ENCODE measurements at regions not wholly inside any gene's neighbourhood (a gene's known extent, or its start where the extent isn't known, plus 50 kb on each side); places are given as distances from the start of the nearest gene placed in this dataset.

GRCh38 chr17:71057448-71057847 lies 888.1 kb downstream of the KCNJ2 start:
- Histone ChIP-seq H2AFZ (ENCODE audit: low read length) (no peak overlapping the region), H3K4me1 (ENCODE audit: insufficient read depth, low read length, severe bottlenecking) (no peaks in the 10 kb centered on the region)

DNA sequence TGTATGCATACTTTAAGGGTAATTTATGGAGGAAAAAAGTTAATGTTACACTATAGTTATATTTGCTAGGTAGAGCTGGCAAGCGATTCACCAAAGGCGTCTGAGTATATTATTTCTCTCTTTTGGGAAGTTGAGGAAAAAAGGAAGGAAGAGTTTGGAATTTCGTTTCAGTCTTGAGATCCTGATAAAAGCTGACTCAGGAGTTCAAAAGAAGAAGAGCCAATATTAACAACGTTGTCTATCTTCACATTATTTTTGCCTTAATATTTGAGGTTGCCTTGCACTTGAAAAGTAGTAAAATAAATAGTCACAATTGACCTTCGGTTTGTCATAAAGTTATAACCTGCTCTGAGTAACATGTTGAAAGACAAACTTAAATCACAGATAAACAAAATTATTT lies 888.6 kb downstream of the KCNJ2 start:
- Histone ChIP-seq H3K4me1 (ENCODE audit: insufficient read depth, low read length, severe bottlenecking) (no peaks in the 10 kb centered on the region), H3K4me3 (ENCODE audit: low read depth, low read length, poor library complexity, severe bottlenecking) (no peak overlapping the region), H3K79me2 (ENCODE audit: insufficient read depth, low read length) (no peaks in the 10 kb centered on the region), H3K36me3 (ENCODE audit: insufficient read depth, low read length) (no peaks in the 10 kb centered on the region), H3F3A (ENCODE audit: insufficient read depth, low read length) (no peaks in the 10 kb centered on the region), H3K27ac (ENCODE audit: low read depth, low read length, poor library complexity, severe bottlenecking) (no peak overlapping the region), H4K20me1 (ENCODE audit: insufficient read depth, low read length) (no peaks in the 10 kb centered on the region), H2AFZ (ENCODE audit: low read length) (no peak overlapping the region), H3K9me2 (ENCODE audit: low read depth, low read length) (no peaks in the 10 kb centered on the region), H3K9me3 (ENCODE audit: low read length) (no peaks in the 10 kb centered on the region), H3K4me2 (ENCODE audit: low read length) (no peak overlapping the region), H3K9ac (ENCODE audit: low read length) (no peak overlapping the region), H3K27me3 (ENCODE audit: insufficient read depth, low read length) (no peaks in the 10 kb centered on the region)
- no peak for TF ChIP-seq EZH2 (IDR thresholded peaks at IDR 0.05; ENCODE audit: borderline replicate concordance, low read length)
- TF ChIP-seq, protein P1, sequence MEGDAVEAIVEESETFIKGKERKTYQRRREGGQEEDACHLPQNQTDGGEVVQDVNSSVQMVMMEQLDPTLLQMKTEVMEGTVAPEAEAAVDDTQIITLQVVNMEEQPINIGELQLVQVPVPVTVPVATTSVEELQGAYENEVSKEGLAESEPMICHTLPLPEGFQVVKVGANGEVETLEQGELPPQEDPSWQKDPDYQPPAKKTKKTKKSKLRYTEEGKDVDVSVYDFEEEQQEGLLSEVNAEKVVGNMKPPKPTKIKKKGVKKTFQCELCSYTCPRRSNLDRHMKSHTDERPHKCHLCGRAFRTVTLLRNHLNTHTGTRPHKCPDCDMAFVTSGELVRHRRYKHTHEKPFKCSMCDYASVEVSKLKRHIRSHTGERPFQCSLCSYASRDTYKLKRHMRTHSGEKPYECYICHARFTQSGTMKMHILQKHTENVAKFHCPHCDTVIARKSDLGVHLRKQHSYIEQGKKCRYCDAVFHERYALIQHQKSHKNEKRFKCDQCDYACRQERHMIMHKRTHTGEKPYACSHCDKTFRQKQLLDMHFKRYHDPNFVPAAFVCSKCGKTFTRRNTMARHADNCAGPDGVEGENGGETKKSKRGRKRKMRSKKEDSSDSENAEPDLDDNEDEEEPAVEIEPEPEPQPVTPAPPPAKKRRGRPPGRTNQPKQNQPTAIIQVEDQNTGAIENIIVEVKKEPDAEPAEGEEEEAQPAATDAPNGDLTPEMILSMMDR (IDR thresholded peaks at IDR 0.05; ENCODE audit: low read length), result no peak

More at GRCh38 chr17:71057448-71057847, 888.1 kb downstream of the KCNJ2 start:
- H3K9me3 ChIP-seq (ENCODE audit: low read length), result no peaks in the 10 kb centered on the region
- H3K4me2 ChIP-seq (ENCODE audit: low read length), result no peak overlapping the region
- no peaks in the 10 kb centered on the region for H3F3A ChIP-seq (ENCODE audit: insufficient read depth, low read length)
- TF ChIP-seq, protein P1 (IDR thresholded peaks at IDR 0.05; ENCODE audit: low read length), result no peak
- TF ChIP-seq EZH2 (IDR thresholded peaks at IDR 0.05; ENCODE audit: borderline replicate concordance, low read length), result no peak
- no peaks in the 10 kb centered on the region for H4K20me1 ChIP-seq (ENCODE audit: insufficient read depth, low read length)
- H3K36me3 ChIP-seq (ENCODE audit: insufficient read depth, low read length), result no peaks in the 10 kb centered on the region
- no peak overlapping the region for H3K27ac ChIP-seq (ENCODE audit: low read depth, low read length, poor library complexity, severe bottlenecking)
- H3K79me2 ChIP-seq (ENCODE audit: insufficient read depth, low read length), result no peaks in the 10 kb centered on the region
- no peaks in the 10 kb centered on the region for H3K9me2 ChIP-seq (ENCODE audit: low read depth, low read length)
- H3K9ac ChIP-seq (ENCODE audit: low read length), result no peak overlapping the region
- H3K4me3 ChIP-seq (ENCODE audit: low read depth, low read length, poor library complexity, severe bottlenecking), result no peak overlapping the region
- no peaks in the 10 kb centered on the region for H3K27me3 ChIP-seq (ENCODE audit: insufficient read depth, low read length)

- H3K79me2 ChIP-seq (ENCODE audit: insufficient read depth, low read length), result no peaks in the 10 kb centered on the region
- TF ChIP-seq EZH2 (IDR thresholded peaks at IDR 0.05; ENCODE audit: borderline replicate concordance, low read length), result no peak
- TF ChIP-seq, protein P1 (IDR thresholded peaks at IDR 0.05; ENCODE audit: low read length), result no peak
- no peaks in the 10 kb centered on the region for H3K9me3 ChIP-seq (ENCODE audit: low read length)
- no peaks in the 10 kb centered on the region for H4K20me1 ChIP-seq (ENCODE audit: insufficient read depth, low read length)
- H3K4me3 ChIP-seq (ENCODE audit: low read depth, low read length, poor library complexity, severe bottlenecking), result no peak overlapping the region
- H3K4me2 ChIP-seq (ENCODE audit: low read length), result no peak overlapping the region
- no peak overlapping the region for H3K9ac ChIP-seq (ENCODE audit: low read length)
- H3F3A ChIP-seq (ENCODE audit: insufficient read depth, low read length), result no peaks in the 10 kb centered on the region
- H3K27ac ChIP-seq (ENCODE audit: low read depth, low read length, poor library complexity, severe bottlenecking), result no peak overlapping the region
- no peaks in the 10 kb centered on the region for H3K27me3 ChIP-seq (ENCODE audit: insufficient read depth, low read length)
- no peaks in the 10 kb centered on the region for H3K9me2 ChIP-seq (ENCODE audit: low read depth, low read length)
- no peak overlapping the region for H2AFZ ChIP-seq (ENCODE audit: low read length)
- no peaks in the 10 kb centered on the region for H3K4me1 ChIP-seq (ENCODE audit: insufficient read depth, low read length, severe bottlenecking)
- H3K36me3 ChIP-seq (ENCODE audit: insufficient read depth, low read length), result no peaks in the 10 kb centered on the region
Observed at GRCh38 chr17:71063127-71063526, 893.8 kb downstream of the KCNJ2 start.

Data from OCI-LY1 (cell line).